ENCODE measurements at regions not wholly inside any gene's neighbourhood (a gene's known extent, or its start where the extent isn't known, plus 50 kb on each side); places are given as distances from the start of the nearest gene placed in this dataset.

DNA sequence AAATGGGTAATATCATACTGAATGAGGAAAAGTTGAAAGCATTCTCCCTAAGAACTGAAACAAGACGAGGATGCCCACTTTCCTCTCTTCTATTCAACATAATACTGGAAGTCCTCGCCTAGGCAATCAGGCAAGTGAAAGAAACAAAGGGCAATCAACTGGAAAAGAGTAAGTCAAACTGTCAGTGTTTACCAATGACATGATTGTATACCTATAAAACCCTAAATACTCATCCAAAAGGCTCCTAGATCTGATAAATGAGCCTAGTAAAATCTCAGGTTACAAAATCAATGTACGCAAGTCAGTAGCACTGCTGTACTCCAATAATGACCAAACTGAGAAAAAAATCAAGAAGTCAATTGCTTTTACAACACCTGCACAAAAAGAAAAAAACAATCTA is 575.8 kb upstream of the PRMT6 start:
- DNase-seq = no peak
- Histone ChIP-seq H3K36me3 (ENCODE audit: control insufficient read depth in 4 of 4, insufficient read depth in 4 of 4, low read length in 3 of 4) (no peaks in the 10 kb centered on the region), H3K27ac (ENCODE audit: insufficient read depth in 1 of 2, low read depth in 1 of 2, low read length in 2 of 2, poor library complexity in 1 of 2, severe bottlenecking in 2 of 2) (no peak overlapping the region), H3K4me1 (ENCODE audit: control extremely low read depth in 1 of 4, control insufficient read depth in 4 of 4, insufficient read depth in 4 of 4, low read length in 3 of 4) (no peaks in the 10 kb centered on the region), H3K4me3 (ENCODE audit: control insufficient read depth in 1 of 7, extremely low read depth in 1 of 7, insufficient read depth in 4 of 7, low read depth in 2 of 7, low read length in 6 of 7) (no peak overlapping the region), H3K27me3 (replicated peaks in 2 of 5; ENCODE audit: control insufficient read depth in 4 of 5, insufficient read depth in 5 of 5, low read length in 4 of 5) (no peaks in the 10 kb centered on the region), H3K9me3 (ENCODE audit: control extremely low read depth in 1 of 5, control insufficient read depth in 4 of 5, insufficient read depth in 2 of 5, low read depth in 1 of 5, low read length in 4 of 5) (peaks cover 0 to 2% (median 0%) of the 10 kb centered on the region in 5 experiments)
- no CpG with 5 or more reads among the region's 3 CpGs for WGBS (ENCODE audit: insufficient coverage)
- CTCF ChIA-PET = no interaction called here
- POLR2A ChIA-PET = no interaction called here

DNA sequence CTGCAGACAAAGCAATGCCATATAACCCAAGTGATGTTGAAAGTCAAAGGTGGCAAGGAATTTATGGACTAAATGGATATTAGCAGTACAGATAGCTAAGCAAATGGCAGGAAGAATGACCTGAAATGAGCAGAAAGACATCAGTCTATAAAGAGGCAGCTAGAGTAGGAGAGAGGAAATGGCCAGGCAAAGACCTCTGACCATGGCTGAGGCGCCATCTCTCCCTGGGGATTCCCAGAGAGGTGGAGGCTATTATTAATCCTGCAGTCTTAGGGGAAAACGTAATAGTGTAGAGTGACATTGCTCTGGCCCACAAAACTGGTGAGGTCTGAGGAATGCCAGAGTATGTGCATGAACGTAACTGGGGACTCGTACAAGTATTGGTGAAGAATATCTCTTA is 563.6 kb upstream of the PRMT6 start:
- H3K4me3 ChIP-seq (ENCODE audit: control insufficient read depth in 1 of 7, extremely low read depth in 1 of 7, insufficient read depth in 4 of 7, low read depth in 2 of 7, low read length in 6 of 7) = no peak overlapping the region
- H3K36me3 ChIP-seq (ENCODE audit: control insufficient read depth in 4 of 4, insufficient read depth in 4 of 4, low read length in 3 of 4) = no peaks in the 10 kb centered on the region
- CTCF ChIA-PET = no interaction called here
- no peaks in the 10 kb centered on the region for H3K27me3 ChIP-seq (replicated peaks in 2 of 5; ENCODE audit: control insufficient read depth in 4 of 5, insufficient read depth in 5 of 5, low read length in 4 of 5)
- POLR2A ChIA-PET = no interaction called here
- no peaks in the 10 kb centered on the region for H3K9me3 ChIP-seq (ENCODE audit: control extremely low read depth in 1 of 5, control insufficient read depth in 4 of 5, insufficient read depth in 2 of 5, low read depth in 1 of 5, low read length in 4 of 5)
- H3K27ac ChIP-seq (ENCODE audit: insufficient read depth in 1 of 2, low read depth in 1 of 2, low read length in 2 of 2, poor library complexity in 1 of 2, severe bottlenecking in 2 of 2) = no peak overlapping the region
- no peaks in the 10 kb centered on the region for H3K4me1 ChIP-seq (ENCODE audit: control extremely low read depth in 1 of 4, control insufficient read depth in 4 of 4, insufficient read depth in 4 of 4, low read length in 3 of 4)
- WGBS (ENCODE audit: insufficient coverage) = 98% methylated on average over 4 of the region's 4 CpGs
- no peak for DNase-seq

DNA sequence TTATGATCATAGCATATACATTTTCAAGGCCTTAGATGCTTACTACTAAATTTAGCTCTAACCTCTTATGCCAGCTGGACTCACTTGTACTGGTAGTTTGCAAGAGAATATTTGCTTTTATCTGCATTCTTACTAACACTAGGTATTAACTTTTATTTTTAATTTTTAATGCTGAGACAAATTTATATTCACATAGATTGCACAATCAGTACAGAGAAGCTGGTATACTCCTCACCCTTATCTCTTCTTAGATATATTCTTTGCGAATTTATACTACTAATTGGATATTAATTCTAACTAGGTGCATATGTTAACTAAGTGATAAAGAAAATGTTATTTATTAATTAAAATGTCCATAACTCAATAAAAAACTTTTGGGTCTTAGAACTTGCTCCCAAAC is 561.8 kb upstream of the PRMT6 start:
- Histone ChIP-seq H3K9me3 (ENCODE audit: control extremely low read depth in 1 of 5, control insufficient read depth in 4 of 5, insufficient read depth in 2 of 5, low read depth in 1 of 5, low read length in 4 of 5) (no peaks in the 10 kb centered on the region), H3K27ac (ENCODE audit: insufficient read depth in 1 of 2, low read depth in 1 of 2, low read length in 2 of 2, poor library complexity in 1 of 2, severe bottlenecking in 2 of 2) (no peak overlapping the region), H3K4me3 (ENCODE audit: control insufficient read depth in 1 of 7, extremely low read depth in 1 of 7, insufficient read depth in 4 of 7, low read depth in 2 of 7, low read length in 6 of 7) (no peak overlapping the region), H3K4me1 (ENCODE audit: control extremely low read depth in 1 of 4, control insufficient read depth in 4 of 4, insufficient read depth in 4 of 4, low read length in 3 of 4) (no peaks in the 10 kb centered on the region), H3K27me3 (replicated peaks in 2 of 5; ENCODE audit: control insufficient read depth in 4 of 5, insufficient read depth in 5 of 5, low read length in 4 of 5) (no peaks in the 10 kb centered on the region), H3K36me3 (ENCODE audit: control insufficient read depth in 4 of 4, insufficient read depth in 4 of 4, low read length in 3 of 4) (no peaks in the 10 kb centered on the region)
- POLR2A ChIA-PET = no interaction called here
- WGBS (ENCODE audit: insufficient coverage) = no CpG with 5 or more reads among the region's 1 CpG
- CTCF ChIA-PET = no interaction called here
- no peak for DNase-seq

DNA sequence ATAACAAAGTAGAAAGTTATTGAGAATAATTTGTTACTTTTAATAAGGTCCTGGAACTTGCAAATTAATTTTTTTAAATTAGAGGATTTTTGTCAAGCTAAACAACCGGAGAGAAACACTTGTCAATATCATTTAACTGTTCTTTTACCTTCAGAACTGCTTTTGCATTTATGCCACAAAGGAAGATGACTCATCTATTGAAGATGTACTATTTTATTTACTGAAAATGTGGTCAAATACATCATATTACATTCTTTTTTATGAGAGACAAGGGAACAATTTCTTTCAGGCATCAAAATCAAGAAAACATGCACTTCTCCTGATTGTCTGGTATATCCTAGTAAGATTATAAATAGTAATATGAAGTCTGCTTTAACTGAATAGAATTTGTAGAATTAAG is 558.2 kb upstream of the PRMT6 start:
- H3K27me3 ChIP-seq (replicated peaks in 2 of 5; ENCODE audit: control insufficient read depth in 4 of 5, insufficient read depth in 5 of 5, low read length in 4 of 5) = no peaks in the 10 kb centered on the region
- DNase-seq = no peak
- no peaks in the 10 kb centered on the region for H3K4me1 ChIP-seq (ENCODE audit: control extremely low read depth in 1 of 4, control insufficient read depth in 4 of 4, insufficient read depth in 4 of 4, low read length in 3 of 4)
- WGBS (ENCODE audit: insufficient coverage) = no CpG with 5 or more reads among the region's 1 CpG
- no peak overlapping the region for H3K4me3 ChIP-seq (ENCODE audit: control insufficient read depth in 1 of 7, extremely low read depth in 1 of 7, insufficient read depth in 4 of 7, low read depth in 2 of 7, low read length in 6 of 7)
- no peaks in the 10 kb centered on the region for H3K36me3 ChIP-seq (ENCODE audit: control insufficient read depth in 4 of 4, insufficient read depth in 4 of 4, low read length in 3 of 4)
- POLR2A ChIA-PET = no interaction called here
- H3K9me3 ChIP-seq (ENCODE audit: control extremely low read depth in 1 of 5, control insufficient read depth in 4 of 5, insufficient read depth in 2 of 5, low read depth in 1 of 5, low read length in 4 of 5) = no peaks in the 10 kb centered on the region
- CTCF ChIA-PET = no interaction called here
- no peak overlapping the region for H3K27ac ChIP-seq (ENCODE audit: insufficient read depth in 1 of 2, low read depth in 1 of 2, low read length in 2 of 2, poor library complexity in 1 of 2, severe bottlenecking in 2 of 2)

DNA sequence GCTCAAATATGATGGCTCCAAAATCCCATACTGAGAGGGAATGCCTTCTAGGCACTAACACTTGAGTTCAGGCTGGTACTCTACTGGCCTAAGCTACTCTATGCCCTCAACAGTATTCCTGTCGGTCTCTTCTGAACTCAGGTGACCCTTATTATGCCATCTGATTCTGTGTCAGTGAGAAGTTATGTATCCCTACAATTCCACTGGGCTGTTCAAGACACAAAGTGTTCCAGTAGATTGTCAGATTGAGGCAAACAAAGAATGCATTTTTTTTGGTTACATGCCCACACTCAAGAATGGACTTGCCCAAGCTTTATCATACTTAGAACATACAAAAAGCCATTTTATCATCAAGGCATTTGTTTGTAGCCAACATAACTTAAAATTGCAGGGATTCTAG is 553.8 kb upstream of the PRMT6 start:
- POLR2A ChIA-PET = interaction anchor here (0.6 kb wide), 1 partner anchor 640 kb away, joined by 3 read pairs; no protein-coding TSS in a partner anchor
- Histone ChIP-seq H3K4me3 (ENCODE audit: control insufficient read depth in 1 of 7, extremely low read depth in 1 of 7, insufficient read depth in 4 of 7, low read depth in 2 of 7, low read length in 6 of 7) (no peak overlapping the region), H3K27ac (ENCODE audit: insufficient read depth in 1 of 2, low read depth in 1 of 2, low read length in 2 of 2, poor library complexity in 1 of 2, severe bottlenecking in 2 of 2) (no peak overlapping the region), H3K36me3 (ENCODE audit: control insufficient read depth in 4 of 4, insufficient read depth in 4 of 4, low read length in 3 of 4) (no peaks in the 10 kb centered on the region), H3K9me3 (ENCODE audit: control extremely low read depth in 1 of 5, control insufficient read depth in 4 of 5, insufficient read depth in 2 of 5, low read depth in 1 of 5, low read length in 4 of 5) (no peaks in the 10 kb centered on the region), H3K27me3 (replicated peaks in 2 of 5; ENCODE audit: control insufficient read depth in 4 of 5, insufficient read depth in 5 of 5, low read length in 4 of 5) (no peaks in the 10 kb centered on the region), H3K4me1 (ENCODE audit: control extremely low read depth in 1 of 4, control insufficient read depth in 4 of 4, insufficient read depth in 4 of 4, low read length in 3 of 4) (no peaks in the 10 kb centered on the region)
- WGBS (ENCODE audit: insufficient coverage) = 91% methylated on average over 1 of the region's 1 CpG
- CTCF ChIA-PET = no interaction called here
- DNase-seq = no peak

DNA sequence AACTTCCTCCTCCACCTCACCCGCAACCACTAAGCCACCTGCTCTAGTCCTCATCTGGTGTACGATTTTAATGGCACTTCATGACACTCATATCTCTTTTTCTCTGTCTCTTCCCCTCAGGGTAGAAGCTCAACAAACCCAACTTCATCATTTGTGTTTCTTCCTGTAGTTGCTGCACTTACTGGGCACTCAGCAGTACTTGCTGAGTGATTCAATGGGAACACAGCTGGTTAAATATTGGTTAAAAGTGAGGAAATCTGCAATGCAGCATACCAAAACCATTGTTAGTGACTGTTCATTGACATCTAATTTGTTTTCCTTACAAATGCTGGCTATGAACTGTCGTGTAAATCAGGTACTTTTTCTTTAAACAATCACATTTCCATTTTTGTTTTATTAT is 541.1 kb upstream of the PRMT6 start:
- DNase-seq = no peak
- no peaks in the 10 kb centered on the region for H3K9me3 ChIP-seq (ENCODE audit: control extremely low read depth in 1 of 5, control insufficient read depth in 4 of 5, insufficient read depth in 2 of 5, low read depth in 1 of 5, low read length in 4 of 5)
- CTCF ChIA-PET = no interaction called here
- no peaks in the 10 kb centered on the region for H3K36me3 ChIP-seq (ENCODE audit: control insufficient read depth in 4 of 4, insufficient read depth in 4 of 4, low read length in 3 of 4)
- 72% methylated on average over 2 of the region's 3 CpGs for WGBS (ENCODE audit: insufficient coverage)
- POLR2A ChIA-PET = no interaction called here
- no peaks in the 10 kb centered on the region for H3K27me3 ChIP-seq (replicated peaks in 2 of 5; ENCODE audit: control insufficient read depth in 4 of 5, insufficient read depth in 5 of 5, low read length in 4 of 5)
- H3K27ac ChIP-seq (ENCODE audit: insufficient read depth in 1 of 2, low read depth in 1 of 2, low read length in 2 of 2, poor library complexity in 1 of 2, severe bottlenecking in 2 of 2) = no peak overlapping the region
- no peaks in the 10 kb centered on the region for H3K4me1 ChIP-seq (ENCODE audit: control extremely low read depth in 1 of 4, control insufficient read depth in 4 of 4, insufficient read depth in 4 of 4, low read length in 3 of 4)
- H3K4me3 ChIP-seq (ENCODE audit: control insufficient read depth in 1 of 7, extremely low read depth in 1 of 7, insufficient read depth in 4 of 7, low read depth in 2 of 7, low read length in 6 of 7) = no peak overlapping the region

DNA sequence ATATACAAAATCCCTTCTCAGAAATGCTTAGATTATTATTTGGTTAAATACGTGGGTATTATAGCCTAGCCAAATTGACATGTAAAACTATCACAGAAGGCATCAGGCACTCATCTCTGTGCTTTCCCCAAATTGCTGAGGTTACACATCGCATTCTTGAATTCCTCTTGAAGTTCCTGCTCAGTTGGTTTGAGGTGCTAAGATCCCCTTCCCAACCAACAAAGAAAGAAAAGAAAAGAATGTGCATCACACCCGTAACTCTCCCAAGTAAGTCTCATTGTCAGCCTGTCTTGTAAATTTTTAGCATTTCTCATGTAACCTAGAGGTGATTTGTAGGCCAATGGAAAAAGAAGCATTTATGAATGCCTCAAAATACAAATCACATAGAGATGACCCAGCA is 539.2 kb upstream of the PRMT6 start:
- ChIA-PET POLR2A (no interaction called here), CTCF (no interaction called here)
- Histone ChIP-seq H3K27ac (ENCODE audit: insufficient read depth in 1 of 2, low read depth in 1 of 2, low read length in 2 of 2, poor library complexity in 1 of 2, severe bottlenecking in 2 of 2) (no peak overlapping the region), H3K36me3 (ENCODE audit: control insufficient read depth in 4 of 4, insufficient read depth in 4 of 4, low read length in 3 of 4) (no peaks in the 10 kb centered on the region), H3K4me3 (ENCODE audit: control insufficient read depth in 1 of 7, extremely low read depth in 1 of 7, insufficient read depth in 4 of 7, low read depth in 2 of 7, low read length in 6 of 7) (no peak overlapping the region), H3K27me3 (replicated peaks in 2 of 5; ENCODE audit: control insufficient read depth in 4 of 5, insufficient read depth in 5 of 5, low read length in 4 of 5) (no peaks in the 10 kb centered on the region), H3K4me1 (ENCODE audit: control extremely low read depth in 1 of 4, control insufficient read depth in 4 of 4, insufficient read depth in 4 of 4, low read length in 3 of 4) (no peaks in the 10 kb centered on the region), H3K9me3 (ENCODE audit: control extremely low read depth in 1 of 5, control insufficient read depth in 4 of 5, insufficient read depth in 2 of 5, low read depth in 1 of 5, low read length in 4 of 5) (no peaks in the 10 kb centered on the region)
- WGBS (ENCODE audit: insufficient coverage) = 88% methylated on average over 1 of the region's 3 CpGs
- DNase-seq = no peak

DNA sequence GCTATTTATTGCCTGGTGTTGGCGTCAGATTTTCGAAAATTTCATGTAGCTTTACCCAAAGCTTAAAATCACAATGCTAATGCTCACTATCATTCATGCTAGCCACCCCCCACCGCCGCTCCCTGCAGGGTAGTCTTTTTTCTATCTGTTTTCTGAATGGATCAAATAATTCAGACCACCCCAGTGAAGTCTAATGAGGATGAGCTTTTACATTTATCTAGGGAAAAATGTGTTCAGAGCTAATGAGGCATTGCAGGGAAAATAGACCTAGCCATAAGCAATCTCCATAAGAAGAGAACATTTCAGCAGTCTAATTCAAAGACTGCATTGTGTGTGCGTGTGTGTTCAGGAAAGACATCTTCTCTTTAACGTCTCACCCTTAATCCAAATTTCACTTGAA is 533.0 kb upstream of the PRMT6 start:
- H3K4me1 ChIP-seq (ENCODE audit: control extremely low read depth in 1 of 4, control insufficient read depth in 4 of 4, insufficient read depth in 4 of 4, low read length in 3 of 4) = no peaks in the 10 kb centered on the region
- ChIA-PET CTCF (no interaction called here), POLR2A (no interaction called here)
- H3K36me3 ChIP-seq (ENCODE audit: control insufficient read depth in 4 of 4, insufficient read depth in 4 of 4, low read length in 3 of 4) = no peaks in the 10 kb centered on the region
- H3K4me3 ChIP-seq (ENCODE audit: control insufficient read depth in 1 of 7, extremely low read depth in 1 of 7, insufficient read depth in 4 of 7, low read depth in 2 of 7, low read length in 6 of 7) = no peak overlapping the region
- DNase-seq = no peak
- H3K9me3 ChIP-seq (ENCODE audit: control extremely low read depth in 1 of 5, control insufficient read depth in 4 of 5, insufficient read depth in 2 of 5, low read depth in 1 of 5, low read length in 4 of 5) = no peaks in the 10 kb centered on the region
- no peaks in the 10 kb centered on the region for H3K27me3 ChIP-seq (replicated peaks in 2 of 5; ENCODE audit: control insufficient read depth in 4 of 5, insufficient read depth in 5 of 5, low read length in 4 of 5)
- no peak overlapping the region for H3K27ac ChIP-seq (ENCODE audit: insufficient read depth in 1 of 2, low read depth in 1 of 2, low read length in 2 of 2, poor library complexity in 1 of 2, severe bottlenecking in 2 of 2)
- WGBS (ENCODE audit: insufficient coverage) = no CpG with 5 or more reads among the region's 6 CpGs
